HG03442 (cell line): ENCODE measurements at regions not wholly inside any gene's neighbourhood (a gene's known extent, or its start where the extent isn't known, plus 50 kb on each side); places are given as distances from the start of the nearest gene placed in this dataset.
"Not testable (repeated sequence)": the region's sequence is repeated elsewhere in the genome, so short reads cannot be mapped to it uniquely, and the experiment has no call there.

Experiments
- ATAC-seq: cut with Tn5 transposase; IDR thresholded peaks from one replicate; pipeline ENCODE4 v1.9.1; 2021; ENCODE audit warnings: mild to moderate bottlenecking, moderate library complexity; ENCODE audit not compliant: unreplicated experiment

DNA sequence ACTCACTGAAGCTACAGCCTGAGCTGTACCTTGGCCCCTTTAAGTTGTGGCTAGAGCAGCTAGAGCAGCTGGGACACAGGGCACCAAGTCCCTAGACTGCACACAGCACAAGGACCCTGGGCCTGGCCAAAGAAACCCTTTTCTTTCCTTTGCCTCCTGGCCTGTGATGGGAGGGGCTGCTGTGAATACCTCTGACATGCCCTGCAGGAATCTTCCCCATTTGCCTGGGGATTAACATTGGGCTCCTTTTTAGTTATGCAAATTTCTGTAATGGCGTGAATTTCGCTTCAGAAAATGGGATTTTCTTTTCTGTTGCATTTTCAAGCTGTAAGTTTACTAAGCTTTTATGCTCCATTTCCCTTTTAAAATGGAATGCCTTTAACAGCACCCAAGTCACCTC lies 611.2 kb upstream of the ARPP21 start:
- no peak for ATAC-seq

GRCh38 chr3:35042210-35042991 lies 596.9 kb upstream of the ARPP21 start:
- no peak for ATAC-seq

DNA sequence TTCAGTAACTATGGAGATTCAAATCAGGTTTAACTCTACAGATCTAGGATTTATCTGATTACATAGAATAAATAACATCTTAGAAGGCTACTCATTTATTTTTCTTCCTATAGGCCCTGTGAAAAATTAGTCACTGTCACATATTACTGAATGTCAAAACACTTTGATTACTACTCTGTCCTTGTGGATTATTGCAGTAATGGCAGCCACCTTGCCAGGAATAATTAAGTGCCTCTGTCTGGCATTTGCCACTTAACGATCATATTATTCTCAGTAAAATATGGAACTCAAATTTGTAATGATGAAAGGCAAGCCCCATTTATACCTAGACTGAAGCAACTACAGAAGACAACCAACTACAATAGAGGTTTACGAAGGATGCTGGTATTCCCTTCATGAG lies 596.3 kb upstream of the ARPP21 start:
- ATAC-seq, result no peak

DNA sequence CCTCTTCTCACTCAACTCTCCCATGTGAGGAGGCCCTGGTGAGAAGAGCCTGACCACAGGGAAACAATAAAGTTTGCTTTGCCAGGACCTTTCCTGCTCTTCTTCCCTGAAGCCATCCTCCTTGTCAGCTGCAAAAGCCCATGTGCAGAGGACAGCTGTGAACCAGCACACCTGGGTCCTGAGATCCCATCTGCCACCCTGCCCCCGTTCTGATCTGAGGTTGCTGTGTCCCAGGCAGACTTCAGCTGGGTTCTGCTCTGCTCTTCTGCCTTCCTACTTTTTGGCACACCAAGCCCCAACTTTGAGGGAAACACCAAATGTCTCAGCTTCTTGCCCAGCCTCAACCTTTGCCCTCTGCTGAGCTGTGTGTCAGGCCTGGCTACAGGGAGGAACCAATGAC lies 595.1 kb upstream of the ARPP21 start:
- ATAC-seq, result no peak

DNA sequence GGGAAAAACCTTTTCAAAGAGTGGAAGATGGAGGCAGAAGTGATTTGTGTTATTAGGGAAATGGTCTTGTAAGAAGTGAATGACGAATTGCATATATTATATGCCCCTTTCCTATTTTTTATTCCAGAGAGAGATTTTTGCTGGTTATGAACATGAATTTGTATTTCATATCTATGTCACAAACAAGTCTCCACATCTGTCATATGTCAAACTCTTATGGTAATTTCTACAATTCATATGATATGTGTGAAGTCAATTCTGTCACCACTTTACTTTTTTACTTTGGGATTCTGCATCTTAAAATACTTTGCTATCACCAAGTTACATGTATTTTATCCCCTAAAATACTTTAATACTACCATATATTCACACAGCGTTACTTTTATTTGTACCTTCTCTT lies 594.2 kb upstream of the ARPP21 start:
- ATAC-seq, result no peak

DNA sequence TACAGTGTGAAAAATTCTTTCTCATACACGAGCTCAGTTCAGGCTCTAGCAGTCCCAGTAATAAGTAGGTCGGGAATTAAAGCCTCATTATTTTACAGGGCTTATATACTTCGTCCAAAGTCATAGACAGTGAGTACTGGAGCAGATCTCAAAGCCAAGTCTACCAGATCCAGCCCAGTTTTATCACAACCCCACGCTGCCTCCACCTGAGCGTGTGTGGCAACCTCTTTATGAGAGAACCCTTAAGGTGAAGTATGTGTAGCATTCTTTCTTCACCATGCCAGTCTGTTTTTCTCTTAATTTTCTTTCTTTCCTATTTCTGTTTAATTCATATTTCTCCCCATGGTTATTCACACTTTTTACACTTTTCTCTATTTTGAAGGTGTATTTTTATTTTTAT lies 574.6 kb upstream of the ARPP21 start:
- no peak for ATAC-seq

DNA sequence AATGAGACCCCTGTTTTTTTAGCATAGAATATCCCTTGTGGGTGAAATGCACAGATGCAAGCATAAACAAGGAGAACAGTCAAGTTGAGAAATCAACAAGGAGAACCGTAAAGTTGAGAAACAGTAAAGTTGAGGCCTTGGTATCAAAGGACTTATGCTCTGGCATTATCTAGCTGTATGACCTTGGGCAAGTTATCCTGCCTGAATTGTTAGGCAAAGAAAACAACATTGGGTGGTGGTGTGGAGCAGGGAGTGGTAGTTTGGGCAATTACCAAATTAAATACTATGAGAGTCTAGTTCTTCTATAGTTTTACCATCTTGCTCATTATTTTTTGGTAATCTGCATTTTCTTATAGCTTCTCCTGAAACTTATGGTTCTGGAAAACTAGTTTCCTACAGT lies 573.4 kb upstream of the ARPP21 start:
- no peak for ATAC-seq

GRCh38 chr3:35067750-35068149 lies 571.6 kb upstream of the ARPP21 start:
- no peak for ATAC-seq

- no peak for ATAC-seq
Observed at GRCh38 chr3:35070088-35070487, 569.2 kb upstream of the ARPP21 start.

DNA sequence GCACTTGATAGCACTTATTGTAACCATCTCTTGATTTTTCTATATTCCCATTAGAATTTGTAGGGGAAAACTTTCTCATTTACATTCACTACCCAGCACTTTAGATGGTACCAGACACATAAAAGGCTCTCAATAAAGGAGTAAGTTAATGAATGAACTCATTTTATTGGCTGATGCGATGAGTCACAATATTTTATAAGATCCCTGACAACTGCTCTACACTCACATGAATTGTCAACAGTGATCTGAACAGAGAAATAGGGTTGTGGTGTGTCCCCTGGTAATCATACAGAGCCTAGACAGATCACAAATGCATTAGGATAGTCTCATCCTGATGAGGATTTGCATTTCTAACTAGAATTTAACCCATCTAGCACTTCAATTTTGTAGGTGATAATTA lies 567.6 kb upstream of the ARPP21 start:
- no peak for ATAC-seq

DNA sequence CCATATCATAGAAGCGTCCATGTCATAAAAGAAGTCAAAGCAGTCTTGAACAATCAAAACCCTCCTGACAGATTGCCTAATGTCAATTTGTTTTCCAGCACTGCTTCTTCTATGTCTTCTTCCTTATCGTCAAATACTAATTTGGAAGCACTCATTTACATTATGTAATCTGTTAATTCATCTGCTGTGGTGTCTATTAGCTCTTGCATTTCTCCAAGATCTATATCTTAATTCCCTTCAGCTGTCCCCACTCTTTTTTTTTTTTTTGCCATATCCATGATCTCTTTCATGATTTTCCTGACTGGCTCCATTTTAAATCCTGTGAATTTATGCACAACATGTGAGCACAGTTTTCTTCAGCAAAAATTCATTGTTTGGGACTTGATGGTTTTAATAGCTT lies 560.5 kb upstream of the ARPP21 start:
- ATAC-seq, result no peak

GRCh38 chr3:35079403-35079802 lies 559.9 kb upstream of the ARPP21 start:
- ATAC-seq, result no peak

GRCh38 chr3:35081899-35082298 lies 557.4 kb upstream of the ARPP21 start:
- ATAC-seq, result no peak

DNA sequence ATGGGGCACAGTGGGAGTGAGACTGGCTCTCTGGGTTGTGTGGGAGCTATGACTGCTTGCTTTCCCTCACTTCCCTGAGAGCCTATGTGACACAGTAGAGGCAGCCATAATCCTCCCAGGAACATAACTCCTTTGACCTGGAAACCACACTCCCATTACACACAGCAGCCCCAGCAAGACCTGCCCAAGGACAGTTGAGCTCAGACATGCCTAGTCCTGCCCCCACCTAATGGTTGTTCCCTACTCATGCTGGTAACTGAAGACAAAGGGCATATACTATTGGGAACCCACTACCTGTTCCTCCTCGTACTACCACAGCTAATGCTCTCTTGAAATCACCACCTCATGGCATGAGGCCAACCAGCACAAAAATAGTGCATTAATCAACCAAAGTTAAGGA lies 550.4 kb upstream of the ARPP21 start:
- no peak for ATAC-seq

GRCh38 chr3:35114686-35115085 lies 524.6 kb upstream of the ARPP21 start:
- ATAC-seq, result no peak

- ATAC-seq, result no peak
Observed at GRCh38 chr3:35120026-35120425, 519.3 kb upstream of the ARPP21 start.

- ATAC-seq, result no peak
Observed at GRCh38 chr3:35137612-35138011, 501.7 kb upstream of the ARPP21 start.

DNA sequence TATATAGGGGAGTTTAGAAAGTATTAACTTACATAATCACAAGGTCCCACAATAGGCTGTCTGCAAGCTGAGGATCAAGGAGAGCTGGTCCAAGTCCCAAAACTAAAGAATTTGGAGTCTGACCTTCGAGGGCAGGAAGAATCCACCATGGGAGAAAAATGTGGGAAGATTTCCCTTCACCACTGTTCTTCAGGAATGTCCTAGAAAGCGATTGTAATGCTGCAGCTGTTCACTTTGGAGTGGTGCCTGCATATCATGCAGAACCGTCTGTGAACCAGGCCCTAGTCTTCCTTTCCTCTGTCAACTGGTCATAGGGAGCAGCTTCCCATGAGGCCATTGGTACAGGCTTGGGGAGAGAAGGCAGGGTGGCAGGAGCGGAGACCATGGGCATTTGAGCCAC lies 497.9 kb upstream of the ARPP21 start:
- ATAC-seq, result no peak

GRCh38 chr3:35144011-35144410 lies 495.3 kb upstream of the ARPP21 start:
- ATAC-seq, result no peak

- not testable (repeated sequence) for ATAC-seq
Observed at GRCh38 chr3:35146256-35147035, 492.9 kb upstream of the ARPP21 start.

GRCh38 chr3:35183927-35184675 lies 455.2 kb upstream of the ARPP21 start:
- no peak for ATAC-seq

- no peak for ATAC-seq
Observed at GRCh38 chr3:35184775-35185174, 454.6 kb upstream of the ARPP21 start.
